Ovary (tissue), 7 donors: ENCODE measurements at regions not wholly inside any gene's neighbourhood (a gene's known extent, or its start where the extent isn't known, plus 50 kb on each side); places are given as distances from the start of the nearest gene placed in this dataset.

ENCODE experiments used
- DNase-seq, 5 donors: peaks; one replicate each; pipeline ENCODE4 v3.0.0-alpha.2; 2019 to 2020
- H3K27ac ChIP-seq, 2 donors: fragments of 200-600 bp; one replicate each; pipeline versions ENCODE4 v1.5.1 to v1.8.0; 2019 to 2022
- H3K27me3 ChIP-seq: fragments of 200-600 bp; one replicate; pipeline ENCODE4 v1.8.0; 2022
- H3K36me3 ChIP-seq: fragments of 200-600 bp; sonication (generic); one replicate; pipeline ENCODE4 v1.5.1; 2019
- H3K4me1 ChIP-seq: one replicate; pipeline ENCODE4 v1.8.1; 2013; ENCODE audit warnings: mild to moderate bottlenecking, moderate library complexity; ENCODE audit not compliant: insufficient read depth
- H3K4me3 ChIP-seq: fragments of 200-600 bp; sonication (generic); one replicate; pipeline ENCODE4 v1.5.1; 2017
- H3K9me3 ChIP-seq, 2 donors: fragments of 200-600 bp in 1 of 2; sonication (generic) in 1 of 2; one replicate each; pipeline versions ENCODE4 v1.5.1 to v1.8.1; 2013 to 2019; ENCODE audit warnings: mild to moderate bottlenecking in 1 of 2, moderate library complexity in 1 of 2
- CTCF ChIP-seq, 3 donors: fragments of 450-650 bp in 2 of 3; fragments of 200-600 bp in 1 of 3; IDR thresholded peaks; one replicate each; pipeline versions ENCODE4 v1.5.1 to v1.8.0; 2016 to 2022; ENCODE audit warnings: antibody characterized with exemption in 3 of 3, mild to moderate bottlenecking in 1 of 3
- EP300 ChIP-seq: sonication (generic); formaldehyde crosslinking; IDR thresholded peaks from one replicate; pipeline ENCODE4 v1.6.1; 2017; ENCODE audit warnings: antibody characterized with exemption
- POLR2A ChIP-seq: fragments of 450-650 bp; IDR thresholded peaks from one replicate; pipeline ENCODE4 v1.6.1; 2017; ENCODE audit warnings: antibody characterized with exemption, mild to moderate bottlenecking, moderate library complexity
- WGBS, 3 donors: extraction: QIAGEN DNeasy Blood & Tissue Kit in 1 of 3; methylation state at CpG; one replicate each; pipeline versions ENCODE4 v1.1.5 to v1.1.7; 2013 to 2017; 5-methylcytosine and 5-hydroxymethylcytosine counted together
- intact Hi-C, 4 donors: fragments of 100-400 bp; cut with DNase I; formaldehyde crosslinking; loops; one replicate each; pipeline versions ENCODE4 v1.11.0 to v1.15.1; 2022 to 2023
- donor health status: DM: no; HTN: no; CAD: no; lungs with moderate emphysema.
- donor health status: DM: no; HTN: no; CAD: no.
- donor health status: Bipolar disorder and iron deficiency.
- donor health status: DM: no; HTN: no; CAD: no.
- donor health status: DM: yes; HTN: yes; CAD: no.

- Histone ChIP-seq H3K9me3 (no peaks in the 10 kb centered on the region), H3K27ac (no peak overlapping the region), H3K4me3 (no peak overlapping the region), H3K27me3 (no peaks in the 10 kb centered on the region), H3K4me1 (no peaks in the 10 kb centered on the region), H3K36me3 (no peaks in the 10 kb centered on the region)
- no peak for TF ChIP-seq EP300
- no peak for TF ChIP-seq POLR2A
- no peak for TF ChIP-seq CTCF (IDR thresholded peaks at IDR 0.05)
- DNase-seq, result no peak
- intact Hi-C loops, result no loop called here
- WGBS, 3 donors, result 84 to 86% (median 85%) methylated on average over 11 to 12 of the region's 12 CpGs
These were observed 466.2 kb downstream of the PDGFC start for GRCh38 chr4:156505341-156505955.

GRCh38 chr4:156503119-156503518 is 468.5 kb downstream of the PDGFC start:
- Histone ChIP-seq H3K9me3 (no peaks in the 10 kb centered on the region), H3K27me3 (no peaks in the 10 kb centered on the region), H3K27ac (no peak overlapping the region), H3K4me3 (no peak overlapping the region), H3K4me1 (no peaks in the 10 kb centered on the region), H3K36me3 (no peaks in the 10 kb centered on the region)
- no peak for TF ChIP-seq CTCF (IDR thresholded peaks at IDR 0.05)
- TF ChIP-seq EP300, result no peak
- no peak for TF ChIP-seq POLR2A
- intact Hi-C loops, result no loop called here
- no peak for DNase-seq
- WGBS, 3 donors, result 74 to 92% (median 91%) methylated on average over 3 of the region's 3 CpGs

GRCh38 chr4:156501962-156502361 is 469.6 kb downstream of the PDGFC start:
- intact Hi-C loops, result no loop called here
- no peak overlapping the region for H3K27ac ChIP-seq
- no peak overlapping the region for H3K4me3 ChIP-seq
- H3K4me1 ChIP-seq, result no peaks in the 10 kb centered on the region
- H3K27me3 ChIP-seq, result no peaks in the 10 kb centered on the region
- TF ChIP-seq EP300, result no peak
- TF ChIP-seq CTCF (IDR thresholded peaks at IDR 0.05), result no peak
- no peak for TF ChIP-seq POLR2A
- H3K36me3 ChIP-seq, result no peaks in the 10 kb centered on the region
- H3K9me3 ChIP-seq, result no peaks in the 10 kb centered on the region
- no peak for DNase-seq

- Histone ChIP-seq H3K27ac (no peak overlapping the region), H3K9me3 (no peaks in the 10 kb centered on the region), H3K4me3 (no peak overlapping the region), H3K4me1 (no peaks in the 10 kb centered on the region), H3K27me3 (no peaks in the 10 kb centered on the region), H3K36me3 (no peaks in the 10 kb centered on the region)
- intact Hi-C loops, result no loop called here
- 93% methylated on average over 2 of the region's 2 CpGs for WGBS, 3 donors
- no peak for DNase-seq
- TF ChIP-seq POLR2A, result no peak
- no peak for TF ChIP-seq EP300
- no peak for TF ChIP-seq CTCF (IDR thresholded peaks at IDR 0.05)
These were observed 471.9 kb downstream of the PDGFC start for GRCh38 chr4:156499684-156500083.
